GM23338 (cell line): ENCODE measurements at regions not wholly inside any gene's neighbourhood (a gene's known extent, or its start where the extent isn't known, plus 50 kb on each side); places are given as distances from the start of the nearest gene placed in this dataset.

Experiments
- CTCF ChIP-seq, 2 experiments: fragments of 200-600 bp in 1 of 2; sonication (generic) in 1 of 2; conservative IDR thresholded peaks; 2 replicates each; pipeline versions ENCODE4 v1.5.1 to v1.6.1; 2016 to 2017; ENCODE audit warnings: antibody characterized with exemption in 2 of 2, low read depth in 2 of 2, mild to moderate bottlenecking in 2 of 2, moderate library complexity in 1 of 2
- EZH2 ChIP-seq: fragments of 200-600 bp; sonication (generic); IDR thresholded peaks from one replicate; pipeline ENCODE4 v1.8.0; 2017; ENCODE audit warnings: antibody characterized with exemption, mild to moderate bottlenecking, low read depth; ENCODE audit not compliant: unreplicated experiment
- EZH2phosphoT487 ChIP-seq: fragments of 200-600 bp; sonication (generic); IDR thresholded peaks from one replicate; pipeline ENCODE4 v1.8.1; 2018; ENCODE audit warnings: antibody characterized with exemption; ENCODE audit not compliant: unreplicated experiment
- POLR2AphosphoS5 ChIP-seq: IDR thresholded peaks from 2 replicates; pipeline ENCODE4 v1.6.1; 2016; ENCODE audit warnings: antibody characterized with exemption, low read depth
- TF ChIP-seq, protein P1 (sequence below): IDR thresholded peaks from one replicate; pipeline ENCODE4 v1.6.1; 2018; ENCODE audit warnings: antibody characterized with exemption; ENCODE audit not compliant: unreplicated experiment

GRCh38 chr2:2767837-2768236 lies 436.8 kb upstream of the MYT1L start:
- TF ChIP-seq CTCF (conservative IDR thresholded peaks at IDR 0.05; ENCODE audit: low read depth in 2 of 2) (no peak), EZH2 (no peak), POLR2AphosphoS5 (no peak), EZH2phosphoT487 (no peak)
- TF ChIP-seq, protein P1, sequence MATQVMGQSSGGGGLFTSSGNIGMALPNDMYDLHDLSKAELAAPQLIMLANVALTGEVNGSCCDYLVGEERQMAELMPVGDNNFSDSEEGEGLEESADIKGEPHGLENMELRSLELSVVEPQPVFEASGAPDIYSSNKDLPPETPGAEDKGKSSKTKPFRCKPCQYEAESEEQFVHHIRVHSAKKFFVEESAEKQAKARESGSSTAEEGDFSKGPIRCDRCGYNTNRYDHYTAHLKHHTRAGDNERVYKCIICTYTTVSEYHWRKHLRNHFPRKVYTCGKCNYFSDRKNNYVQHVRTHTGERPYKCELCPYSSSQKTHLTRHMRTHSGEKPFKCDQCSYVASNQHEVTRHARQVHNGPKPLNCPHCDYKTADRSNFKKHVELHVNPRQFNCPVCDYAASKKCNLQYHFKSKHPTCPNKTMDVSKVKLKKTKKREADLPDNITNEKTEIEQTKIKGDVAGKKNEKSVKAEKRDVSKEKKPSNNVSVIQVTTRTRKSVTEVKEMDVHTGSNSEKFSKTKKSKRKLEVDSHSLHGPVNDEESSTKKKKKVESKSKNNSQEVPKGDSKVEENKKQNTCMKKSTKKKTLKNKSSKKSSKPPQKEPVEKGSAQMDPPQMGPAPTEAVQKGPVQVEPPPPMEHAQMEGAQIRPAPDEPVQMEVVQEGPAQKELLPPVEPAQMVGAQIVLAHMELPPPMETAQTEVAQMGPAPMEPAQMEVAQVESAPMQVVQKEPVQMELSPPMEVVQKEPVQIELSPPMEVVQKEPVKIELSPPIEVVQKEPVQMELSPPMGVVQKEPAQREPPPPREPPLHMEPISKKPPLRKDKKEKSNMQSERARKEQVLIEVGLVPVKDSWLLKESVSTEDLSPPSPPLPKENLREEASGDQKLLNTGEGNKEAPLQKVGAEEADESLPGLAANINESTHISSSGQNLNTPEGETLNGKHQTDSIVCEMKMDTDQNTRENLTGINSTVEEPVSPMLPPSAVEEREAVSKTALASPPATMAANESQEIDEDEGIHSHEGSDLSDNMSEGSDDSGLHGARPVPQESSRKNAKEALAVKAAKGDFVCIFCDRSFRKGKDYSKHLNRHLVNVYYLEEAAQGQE = no peak
